Activated B cell treated with CpG ODN at 0.5 μM for 24 hours (primary cell): ENCODE measurements at regions not wholly inside any gene's neighbourhood (a gene's known extent, or its start where the extent isn't known, plus 50 kb on each side); places are given as distances from the start of the nearest gene placed in this dataset.
A peak's percentile ranks its signal among the peaks of the same experiment; 100 is the strongest.
"Not testable (repeated sequence)": the region's sequence is repeated elsewhere in the genome, so short reads cannot be mapped to it uniquely, and the experiment has no call there.

Experiments used
- ATAC-seq: fragments of 200-7000 bp; cut with Tn5 transposase; one replicate; pipeline ENCODE4 v1.10.0; 2021; ENCODE audit warnings: low read depth, mild to moderate bottlenecking, moderate library complexity
- CTCF ChIA-PET: fragments of 350-600 bp; sonication (Branson Sonifier 250); formaldehyde crosslinking; loops from one replicate; lab custom pipeline; 2021; ENCODE audit warnings: antibody characterized with exemption; lab: Charles Lee
- POLR2A ChIA-PET: fragments of 350-600 bp; sonication (Branson Sonifier 250); formaldehyde crosslinking; loops from one replicate; lab custom pipeline; 2021; ENCODE audit warnings: antibody characterized with exemption; lab: Charles Lee
- DNase-seq: peaks from one replicate; pipeline ENCODE4 v3.0.0; 2022
- H3K27ac Mint-ChIP-seq: one replicate; pipeline ENCODE4 v1.8.0; 2020; ENCODE audit warnings: mixed read lengths
- H3K27me3 Mint-ChIP-seq: one replicate; pipeline ENCODE4 v1.8.0; 2021; ENCODE audit warnings: mixed read lengths
- H3K36me3 Mint-ChIP-seq: one replicate; pipeline ENCODE4 v1.8.0; 2021; ENCODE audit warnings: low read depth, mixed read lengths
- H3K4me1 Mint-ChIP-seq: one replicate; pipeline ENCODE4 v1.8.0; 2021; ENCODE audit warnings: mixed read lengths
- H3K4me3 Mint-ChIP-seq: one replicate; pipeline ENCODE4 v1.8.0; 2020; ENCODE audit warnings: mild to moderate bottlenecking, mixed read lengths
- H3K9me3 Mint-ChIP-seq: one replicate; pipeline ENCODE4 v1.8.0; 2020; ENCODE audit warnings: mixed read lengths
- intact Hi-C: fragments of 100-400 bp; cut with micrococcal nuclease; formaldehyde crosslinking; loops from one replicate; pipeline ENCODE4 v1.15.1; 2024
- TF ChIP-seq, protein P1 (sequence below): fragments of 200-600 bp; IDR thresholded peaks from one replicate; pipeline ENCODE4 v1.8.0; 2022; ENCODE audit warnings: antibody characterized with exemption, mild to moderate bottlenecking

DNA sequence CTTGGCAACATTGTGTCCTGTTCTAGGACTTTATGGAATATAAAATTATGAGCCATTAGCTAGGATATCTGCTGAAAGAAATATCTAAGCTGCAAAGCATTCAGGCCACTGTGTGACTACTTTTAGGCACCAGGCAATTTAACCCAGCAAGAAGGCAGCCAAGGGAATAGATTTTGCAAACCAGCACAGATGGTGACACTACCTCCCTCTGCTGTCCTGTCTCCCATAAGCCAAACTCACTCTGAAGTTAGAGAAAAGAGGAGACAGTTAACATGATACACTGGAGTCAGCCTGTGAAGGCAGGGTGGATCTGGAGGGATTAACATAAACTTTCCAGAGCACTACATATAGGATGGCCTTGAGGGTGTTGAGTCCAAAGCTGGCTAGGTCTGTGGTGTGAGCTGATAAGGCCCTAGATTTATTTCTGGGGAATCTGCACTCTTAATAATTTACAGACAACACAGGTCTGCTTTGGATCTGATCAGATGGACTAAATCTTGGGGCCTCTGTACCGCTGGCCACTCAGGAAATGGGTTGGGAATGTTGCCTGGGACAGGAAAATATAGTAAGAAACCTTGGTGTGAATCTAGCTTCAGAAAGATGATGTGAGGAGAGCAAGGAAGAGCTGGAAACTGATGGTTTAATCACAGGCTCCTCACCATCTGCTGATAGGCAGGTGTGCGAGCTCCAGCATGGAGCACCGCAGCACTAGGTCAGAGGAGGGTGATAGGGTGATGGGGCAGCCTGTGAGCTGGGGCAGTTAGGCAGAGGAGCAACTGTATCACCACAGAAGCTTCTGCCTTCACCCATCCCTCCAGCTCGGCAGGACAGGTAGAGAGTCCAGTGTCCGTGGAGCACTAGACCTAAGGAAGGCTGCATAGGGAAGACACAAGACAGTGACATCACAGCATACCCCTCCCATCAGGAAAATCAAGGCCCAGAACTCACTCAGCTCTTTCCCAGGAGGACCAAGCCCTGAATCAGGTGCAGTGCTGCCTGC is 229.9 kb upstream of the PRSS1 start:
- Mint-ChIP-seq H3K27me3 (peaks cover 5% of the 10 kb centered on the region), H3K4me1 (no peaks in the 10 kb centered on the region), H3K27ac (no peak overlapping the region), H3K4me3 (no peak overlapping the region), H3K36me3 (no peaks in the 10 kb centered on the region), H3K9me3 (no peaks in the 10 kb centered on the region)
- TF ChIP-seq, protein P1, sequence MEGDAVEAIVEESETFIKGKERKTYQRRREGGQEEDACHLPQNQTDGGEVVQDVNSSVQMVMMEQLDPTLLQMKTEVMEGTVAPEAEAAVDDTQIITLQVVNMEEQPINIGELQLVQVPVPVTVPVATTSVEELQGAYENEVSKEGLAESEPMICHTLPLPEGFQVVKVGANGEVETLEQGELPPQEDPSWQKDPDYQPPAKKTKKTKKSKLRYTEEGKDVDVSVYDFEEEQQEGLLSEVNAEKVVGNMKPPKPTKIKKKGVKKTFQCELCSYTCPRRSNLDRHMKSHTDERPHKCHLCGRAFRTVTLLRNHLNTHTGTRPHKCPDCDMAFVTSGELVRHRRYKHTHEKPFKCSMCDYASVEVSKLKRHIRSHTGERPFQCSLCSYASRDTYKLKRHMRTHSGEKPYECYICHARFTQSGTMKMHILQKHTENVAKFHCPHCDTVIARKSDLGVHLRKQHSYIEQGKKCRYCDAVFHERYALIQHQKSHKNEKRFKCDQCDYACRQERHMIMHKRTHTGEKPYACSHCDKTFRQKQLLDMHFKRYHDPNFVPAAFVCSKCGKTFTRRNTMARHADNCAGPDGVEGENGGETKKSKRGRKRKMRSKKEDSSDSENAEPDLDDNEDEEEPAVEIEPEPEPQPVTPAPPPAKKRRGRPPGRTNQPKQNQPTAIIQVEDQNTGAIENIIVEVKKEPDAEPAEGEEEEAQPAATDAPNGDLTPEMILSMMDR, result no peak
- CTCF ChIA-PET, result no interaction called here
- intact Hi-C loops, result no loop called here
- POLR2A ChIA-PET, result no interaction called here
- ATAC-seq (no peak), DNase-seq (no peak)

DNA sequence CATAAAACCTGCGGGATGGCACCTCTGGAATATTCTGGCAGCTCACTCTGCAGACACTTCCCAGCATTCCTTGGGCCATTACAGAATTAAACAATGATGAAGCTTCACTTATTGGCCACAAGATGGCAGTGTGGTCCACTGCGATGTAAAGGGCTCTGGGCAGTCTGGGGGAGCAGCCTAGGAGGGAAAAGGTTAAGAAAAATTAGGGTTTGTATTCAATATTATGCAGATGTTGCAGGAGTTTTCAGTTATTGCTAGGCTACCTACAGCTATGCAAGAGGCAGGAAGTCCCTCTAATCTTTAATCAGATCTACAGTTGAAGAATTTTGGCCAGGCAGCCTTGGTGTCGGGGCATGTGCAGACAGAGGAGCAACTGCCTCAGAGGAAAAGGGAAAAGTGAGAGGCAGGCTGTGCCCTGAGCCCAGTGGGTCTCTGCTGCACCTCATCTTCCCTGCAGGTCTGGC is 233.2 kb upstream of the PRSS1 start:
- Mint-ChIP-seq H3K4me1 (no peaks in the 10 kb centered on the region), H3K4me3 (no peak overlapping the region), H3K27ac (no peak overlapping the region), H3K36me3 (no peaks in the 10 kb centered on the region), H3K9me3 (no peaks in the 10 kb centered on the region), H3K27me3 (peaks cover 5% of the 10 kb centered on the region)
- CTCF ChIA-PET, result interaction anchor here (1.0 to 1.2 kb wide), 3 partner anchors 10 to 347 kb away, joined by 3 to 8 read pairs (median 6); no protein-coding TSS in a partner anchor
- POLR2A ChIA-PET, result no interaction called here
- peak; percentile 80 for ATAC-seq
- intact Hi-C loops, result no loop called here
- no peak for DNase-seq
- TF ChIP-seq, protein P1, result no peak

DNA sequence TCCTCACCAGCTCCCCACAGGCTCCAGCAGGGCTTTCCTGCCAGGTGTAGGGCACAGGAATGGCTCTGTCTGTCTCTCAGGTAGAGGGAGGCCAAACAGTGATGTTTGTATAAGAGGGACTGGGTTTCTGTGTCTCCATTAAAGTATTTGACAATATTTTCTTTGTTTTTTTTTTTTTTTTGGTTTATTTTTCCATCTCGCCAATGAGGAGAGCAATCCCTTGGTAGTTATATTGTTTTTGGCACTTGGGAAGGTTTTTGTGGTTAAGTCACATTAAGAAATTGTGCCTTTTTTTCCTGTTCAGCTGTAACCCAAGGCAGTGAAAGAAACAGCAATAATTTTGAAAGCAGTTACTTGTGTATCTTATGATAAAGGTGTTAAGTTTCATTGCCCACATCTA is 234.6 kb upstream of the PRSS1 start:
- H3K27me3 Mint-ChIP-seq, ATAC-seq, H3K27ac Mint-ChIP-seq, DNase-seq, intact Hi-C loops, H3K4me3 Mint-ChIP-seq, POLR2A ChIA-PET, H3K36me3 Mint-ChIP-seq, H3K9me3 Mint-ChIP-seq, H3K4me1 Mint-ChIP-seq: not testable (repeated sequence)
- CTCF ChIA-PET, result interaction anchor here (0.7 to 1.1 kb wide), 2 partner anchors 9 to 15 kb away, joined by 4 to 5 read pairs; no protein-coding TSS in a partner anchor

DNA sequence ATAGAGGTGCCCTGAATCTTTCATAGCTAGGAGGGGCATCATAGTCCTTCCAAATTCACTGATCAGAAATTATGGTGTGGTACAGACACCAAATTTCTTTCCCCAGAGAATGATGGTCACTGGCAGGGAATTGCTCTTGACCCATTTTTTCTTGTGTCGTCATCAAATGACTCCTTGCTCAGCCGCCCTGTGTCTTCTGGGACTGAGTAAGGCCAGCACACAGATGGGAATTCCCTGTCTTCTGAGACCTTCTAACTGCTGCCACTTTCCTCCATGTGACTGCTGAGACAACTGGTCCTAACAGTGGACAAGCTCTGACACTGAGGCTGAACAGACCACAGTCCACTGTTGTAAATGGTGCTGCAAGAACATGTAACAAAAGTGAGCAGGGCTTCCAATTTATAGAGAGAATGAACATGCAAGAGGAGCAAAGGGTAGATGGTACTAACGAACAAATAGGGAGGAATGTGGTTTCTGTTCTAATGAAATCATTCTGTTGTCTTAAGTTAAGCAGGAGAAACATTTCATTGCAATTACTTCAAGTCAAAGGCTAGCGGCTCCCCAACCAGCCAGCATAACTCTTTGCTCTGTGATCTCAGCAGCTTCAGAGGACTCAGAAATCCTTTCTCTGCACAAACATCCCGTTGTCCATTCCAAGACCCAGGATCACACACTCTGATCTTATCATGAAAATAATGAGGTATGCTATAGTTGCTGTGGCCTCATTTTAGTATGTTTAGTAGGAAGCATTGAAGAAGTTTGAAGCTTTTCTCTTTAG is 235.9 kb upstream of the PRSS1 start:
- intact Hi-C loops, result no loop called here
- Mint-ChIP-seq H3K27me3 (peaks cover 5% of the 10 kb centered on the region), H3K9me3 (no peaks in the 10 kb centered on the region), H3K4me3 (no peak overlapping the region), H3K4me1 (no peaks in the 10 kb centered on the region), H3K36me3 (no peaks in the 10 kb centered on the region), H3K27ac (no peak overlapping the region)
- TF ChIP-seq, protein P1, result no peak
- no peak for DNase-seq
- ATAC-seq, result no peak
- ChIA-PET CTCF (interaction anchor here (1.1 kb wide), 1 partner anchor 8 kb away, joined by 4 read pairs; no protein-coding TSS in a partner anchor), POLR2A (no interaction called here)

DNA sequence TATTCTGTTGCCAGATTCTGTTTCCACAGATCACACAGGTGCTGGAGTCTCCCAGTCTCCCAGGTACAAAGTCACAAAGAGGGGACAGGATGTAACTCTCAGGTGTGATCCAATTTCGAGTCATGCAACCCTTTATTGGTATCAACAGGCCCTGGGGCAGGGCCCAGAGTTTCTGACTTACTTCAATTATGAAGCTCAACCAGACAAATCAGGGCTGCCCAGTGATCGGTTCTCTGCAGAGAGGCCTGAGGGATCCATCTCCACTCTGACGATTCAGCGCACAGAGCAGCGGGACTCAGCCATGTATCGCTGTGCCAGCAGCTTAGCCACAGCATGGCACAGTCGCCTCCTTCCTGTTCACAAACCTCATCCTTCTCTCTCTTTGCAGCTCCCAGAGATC is 237.5 kb upstream of the PRSS1 start:
- Mint-ChIP-seq H3K36me3 (no peaks in the 10 kb centered on the region), H3K4me3 (no peak overlapping the region), H3K9me3 (no peaks in the 10 kb centered on the region), H3K27me3 (peaks cover 7% of the 10 kb centered on the region), H3K4me1 (no peaks in the 10 kb centered on the region), H3K27ac (no peak overlapping the region)
- ChIA-PET CTCF (no interaction called here), POLR2A (no interaction called here)
- TF ChIP-seq, protein P1, result no peak
- intact Hi-C loops, result no loop called here
- ATAC-seq (no peak), DNase-seq (no peak)
